ENCODE measurements at regions not wholly inside any gene's neighbourhood (a gene's known extent, or its start where the extent isn't known, plus 50 kb on each side); places are given as distances from the start of the nearest gene placed in this dataset.

DNA sequence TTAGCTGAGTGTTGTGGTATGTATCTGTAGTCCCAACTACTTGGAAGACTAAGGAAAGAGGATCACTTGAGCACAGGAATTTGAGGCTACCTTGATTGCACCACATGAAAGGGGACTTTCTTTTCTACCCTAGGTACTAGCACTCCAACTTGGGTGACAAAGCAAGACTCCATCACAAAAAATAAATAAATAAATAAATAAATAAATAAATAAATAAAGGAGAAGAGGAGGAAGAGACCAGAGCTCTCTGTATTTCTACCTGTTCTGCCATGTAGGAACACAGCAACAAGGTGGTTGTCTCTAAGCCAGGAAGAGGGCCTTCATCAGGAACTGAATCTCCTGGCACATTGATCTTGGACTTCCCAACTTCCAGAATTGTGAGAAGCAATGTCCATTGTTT, 118.6 kb downstream of the HMHB1 start:
- Histone ChIP-seq H3K27me3 (ENCODE audit: control insufficient read depth, insufficient read depth, low read length) (no peaks in the 10 kb centered on the region), H3K4me3 (ENCODE audit: low read depth, low read length) (no peak overlapping the region), H3K36me3 (ENCODE audit: control insufficient read depth, insufficient read depth, low read length) (no peaks in the 10 kb centered on the region)
- TF ChIP-seq, protein P1, sequence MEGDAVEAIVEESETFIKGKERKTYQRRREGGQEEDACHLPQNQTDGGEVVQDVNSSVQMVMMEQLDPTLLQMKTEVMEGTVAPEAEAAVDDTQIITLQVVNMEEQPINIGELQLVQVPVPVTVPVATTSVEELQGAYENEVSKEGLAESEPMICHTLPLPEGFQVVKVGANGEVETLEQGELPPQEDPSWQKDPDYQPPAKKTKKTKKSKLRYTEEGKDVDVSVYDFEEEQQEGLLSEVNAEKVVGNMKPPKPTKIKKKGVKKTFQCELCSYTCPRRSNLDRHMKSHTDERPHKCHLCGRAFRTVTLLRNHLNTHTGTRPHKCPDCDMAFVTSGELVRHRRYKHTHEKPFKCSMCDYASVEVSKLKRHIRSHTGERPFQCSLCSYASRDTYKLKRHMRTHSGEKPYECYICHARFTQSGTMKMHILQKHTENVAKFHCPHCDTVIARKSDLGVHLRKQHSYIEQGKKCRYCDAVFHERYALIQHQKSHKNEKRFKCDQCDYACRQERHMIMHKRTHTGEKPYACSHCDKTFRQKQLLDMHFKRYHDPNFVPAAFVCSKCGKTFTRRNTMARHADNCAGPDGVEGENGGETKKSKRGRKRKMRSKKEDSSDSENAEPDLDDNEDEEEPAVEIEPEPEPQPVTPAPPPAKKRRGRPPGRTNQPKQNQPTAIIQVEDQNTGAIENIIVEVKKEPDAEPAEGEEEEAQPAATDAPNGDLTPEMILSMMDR (IDR thresholded peaks at IDR 0.05; ENCODE audit: insufficient read depth, low read length, poor library complexity, severe bottlenecking) = no peak
- no peak for DNase-seq (ENCODE audit: low read depth)

DNA sequence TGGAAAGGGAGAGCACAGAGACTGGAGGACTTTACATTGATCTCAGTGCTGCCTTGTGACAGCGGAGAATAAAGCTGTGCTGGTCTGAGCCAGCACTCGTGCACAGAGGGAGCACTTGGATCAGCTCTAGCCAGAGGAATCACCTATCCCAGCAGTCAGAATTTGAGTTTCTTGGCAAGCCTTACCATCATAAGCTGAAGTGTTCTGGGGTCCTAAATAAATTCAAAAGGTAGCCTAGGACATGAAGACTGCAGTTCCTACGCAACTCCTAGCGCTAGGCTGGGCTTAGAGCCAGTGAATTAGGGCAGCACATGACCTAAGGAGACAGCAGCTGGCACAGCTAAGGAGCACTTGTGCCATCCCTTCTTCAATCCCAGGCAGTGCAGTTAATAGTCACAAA, 119.5 kb downstream of the HMHB1 start:
- Histone ChIP-seq H3K36me3 (ENCODE audit: control insufficient read depth, insufficient read depth, low read length) (no peaks in the 10 kb centered on the region), H3K4me3 (ENCODE audit: low read depth, low read length) (no peak overlapping the region), H3K27me3 (ENCODE audit: control insufficient read depth, insufficient read depth, low read length) (no peaks in the 10 kb centered on the region)
- DNase-seq (ENCODE audit: low read depth) = no peak
- TF ChIP-seq, protein P1 (IDR thresholded peaks at IDR 0.05; ENCODE audit: insufficient read depth, low read length, poor library complexity, severe bottlenecking) = no peak

DNA sequence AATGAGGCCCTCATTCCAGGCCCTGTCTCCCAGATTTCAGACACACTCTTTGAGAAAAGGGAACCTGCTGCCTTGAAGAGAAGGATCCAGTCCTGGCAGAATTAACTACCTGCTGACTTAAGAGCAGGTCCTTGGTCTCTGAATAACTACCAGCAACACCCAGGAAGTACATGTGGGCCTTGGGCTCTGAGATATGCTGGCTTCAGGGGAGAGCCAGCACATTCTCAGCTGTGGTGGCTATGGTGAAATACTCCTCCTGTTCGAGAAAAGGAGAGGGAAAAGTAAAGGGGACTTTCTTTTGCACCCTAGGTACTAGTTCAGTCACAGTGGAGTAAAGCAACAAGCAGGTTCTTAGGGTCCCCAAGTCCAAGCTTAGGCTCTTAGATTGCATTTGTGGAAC, 120.0 kb downstream of the HMHB1 start:
- TF ChIP-seq, protein P1 (IDR thresholded peaks at IDR 0.05; ENCODE audit: insufficient read depth, low read length, poor library complexity, severe bottlenecking) = no peak
- Histone ChIP-seq H3K27me3 (ENCODE audit: control insufficient read depth, insufficient read depth, low read length) (no peaks in the 10 kb centered on the region), H3K4me3 (ENCODE audit: low read depth, low read length) (no peak overlapping the region), H3K36me3 (ENCODE audit: control insufficient read depth, insufficient read depth, low read length) (no peaks in the 10 kb centered on the region)
- no peak for DNase-seq (ENCODE audit: low read depth)

DNA sequence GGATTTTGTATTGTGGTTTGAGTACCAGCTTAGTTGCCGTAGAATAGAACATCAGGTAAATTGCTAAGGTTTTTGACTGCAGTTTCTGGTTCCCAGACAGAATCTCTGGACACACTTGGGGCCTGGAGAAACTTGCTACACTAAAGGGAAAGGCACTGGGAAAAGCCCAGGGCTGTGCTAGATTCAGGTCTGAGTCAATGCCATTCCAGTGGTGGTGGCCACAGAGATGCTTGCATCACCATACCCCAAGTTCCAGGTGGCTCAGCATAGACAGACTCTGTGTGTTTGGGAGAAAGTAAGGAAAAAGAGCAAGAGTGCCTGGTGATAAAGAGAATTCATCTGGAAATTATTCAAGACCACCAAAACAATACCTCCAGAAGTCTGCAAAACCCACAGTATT, 120.6 kb downstream of the HMHB1 start:
- TF ChIP-seq, protein P1 (IDR thresholded peaks at IDR 0.05; ENCODE audit: insufficient read depth, low read length, poor library complexity, severe bottlenecking) = no peak
- Histone ChIP-seq H3K36me3 (ENCODE audit: control insufficient read depth, insufficient read depth, low read length) (no peaks in the 10 kb centered on the region), H3K27me3 (ENCODE audit: control insufficient read depth, insufficient read depth, low read length) (no peaks in the 10 kb centered on the region), H3K4me3 (ENCODE audit: low read depth, low read length) (no peak overlapping the region)
- no peak for DNase-seq (ENCODE audit: low read depth)

DNA sequence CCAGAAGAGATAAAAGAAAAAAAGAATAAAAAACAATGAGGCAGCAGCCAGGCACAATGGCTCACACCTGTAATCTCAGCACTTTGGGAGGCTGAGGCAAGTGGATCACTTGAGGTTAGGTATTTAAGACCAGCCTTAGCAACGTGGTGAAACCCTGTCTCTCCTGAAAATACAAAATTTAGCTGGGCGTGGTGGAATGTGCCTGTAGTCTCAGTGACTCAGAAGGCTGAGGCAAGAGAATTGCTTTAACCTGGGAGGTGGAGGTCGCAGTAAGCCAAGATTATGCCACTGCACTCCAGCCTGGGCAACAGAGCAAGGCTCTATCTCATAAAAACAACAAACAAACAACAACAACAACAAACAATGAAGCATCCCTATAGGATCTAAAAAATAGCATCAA, 121.5 kb downstream of the HMHB1 start:
- H3K4me3 ChIP-seq (ENCODE audit: low read depth, low read length) = no peak overlapping the region
- DNase-seq (ENCODE audit: low read depth) = no peak
- H3K27me3 ChIP-seq (ENCODE audit: control insufficient read depth, insufficient read depth, low read length) = no peaks in the 10 kb centered on the region
- no peaks in the 10 kb centered on the region for H3K36me3 ChIP-seq (ENCODE audit: control insufficient read depth, insufficient read depth, low read length)
- TF ChIP-seq, protein P1 (IDR thresholded peaks at IDR 0.05; ENCODE audit: insufficient read depth, low read length, poor library complexity, severe bottlenecking) = no peak

DNA sequence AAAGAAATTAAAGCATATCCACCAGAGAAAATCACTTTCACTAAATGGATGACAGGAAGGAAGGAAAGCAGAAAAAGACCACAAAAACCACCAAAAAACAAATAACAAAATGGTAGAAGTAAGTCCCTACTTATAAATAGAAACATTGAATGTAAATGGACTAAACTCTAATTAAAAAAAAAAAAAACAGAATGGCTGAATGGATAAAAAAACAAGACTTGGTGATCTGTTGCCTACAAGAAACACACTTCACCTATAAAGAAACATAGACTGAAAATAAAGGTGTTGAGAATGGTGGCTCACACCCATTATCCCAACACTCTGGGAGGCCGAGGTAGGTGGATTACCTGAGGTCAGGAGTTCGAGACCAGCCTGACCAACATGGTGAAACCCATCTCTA, 122.9 kb downstream of the HMHB1 start:
- H3K27me3 ChIP-seq (ENCODE audit: control insufficient read depth, insufficient read depth, low read length) = no peaks in the 10 kb centered on the region
- no peaks in the 10 kb centered on the region for H3K36me3 ChIP-seq (ENCODE audit: control insufficient read depth, insufficient read depth, low read length)
- no peak for DNase-seq (ENCODE audit: low read depth)
- no peak overlapping the region for H3K4me3 ChIP-seq (ENCODE audit: low read depth, low read length)
- TF ChIP-seq, protein P1 (IDR thresholded peaks at IDR 0.05; ENCODE audit: insufficient read depth, low read length, poor library complexity, severe bottlenecking) = no peak

Data from kidney epithelial cell (primary cell).